Esophagus muscularis mucosa (tissue), 4 donors: ENCODE measurements at regions not wholly inside any gene's neighbourhood (a gene's known extent, or its start where the extent isn't known, plus 50 kb on each side); places are given as distances from the start of the nearest gene placed in this dataset.

Experiments
- DNase-seq: peaks from one replicate; pipeline ENCODE4 v3.0.0-alpha.2; 2017; ENCODE audit errors: extremely low spot score
- H3K27ac ChIP-seq, 4 donors: fragments of 200-600 bp; sonication (generic); replicated peaks in 1 of 4; 1 replicate in 3 of 4; 2 replicates in 1 of 4; pipeline ENCODE4 v1.5.1; 2016 to 2019; ENCODE audit warnings: mild to moderate bottlenecking in 1 of 4
- H3K27me3 ChIP-seq, 4 donors: fragments of 200-600 bp; sonication (generic); one replicate each; pipeline versions ENCODE4 v1.5.1 to v1.6.0; 2016 to 2019
- H3K36me3 ChIP-seq, 4 donors: fragments of 200-600 bp; sonication (generic); one replicate each; pipeline ENCODE4 v1.5.1; 2016 to 2019
- H3K4me1 ChIP-seq, 4 donors: fragments of 200-600 bp; sonication (generic); one replicate each; pipeline ENCODE4 v1.5.1; 2016 to 2019
- H3K4me3 ChIP-seq, 4 donors: fragments of 200-600 bp; sonication (generic); 1 replicate in 2 of 4; 2 replicates in 2 of 4; pipeline ENCODE4 v1.5.1; 2016 to 2019; ENCODE audit warnings: mild to moderate bottlenecking in 4 of 4, moderate library complexity in 1 of 4
- H3K9me3 ChIP-seq, 4 donors: fragments of 200-600 bp; sonication (generic); 1 replicate in 3 of 4; 2 replicates in 1 of 4; pipeline ENCODE4 v1.5.1; 2016 to 2019
- CTCF ChIP-seq, 3 experiments: fragments of 200-600 bp in 2 of 3; fragments of 450-650 bp in 1 of 3; sonication (generic) in 2 of 3; IDR thresholded peaks; one replicate each; pipeline ENCODE4 v1.5.1; 2017 to 2019; ENCODE audit warnings: antibody characterized with exemption in 3 of 3, mild to moderate bottlenecking in 2 of 3, moderate library complexity in 1 of 3
- EP300 ChIP-seq: sonication (generic); formaldehyde crosslinking; IDR thresholded peaks from one replicate; pipeline ENCODE4 v1.6.1; 2017; ENCODE audit warnings: antibody characterized with exemption
- POLR2A ChIP-seq: fragments of 450-650 bp; IDR thresholded peaks from one replicate; pipeline ENCODE4 v1.6.1; 2017; ENCODE audit warnings: antibody characterized with exemption, moderate library complexity, mild to moderate bottlenecking, low read depth
- POLR2AphosphoS5 ChIP-seq, 2 donors: sonication (generic); formaldehyde crosslinking; IDR thresholded peaks; one replicate each; pipeline ENCODE4 v1.6.1; 2017; ENCODE audit warnings: antibody characterized with exemption in 2 of 2
- WGBS: methylation state at CpG from one replicate; pipeline ENCODE4 v1.1.5; 2018; 5-methylcytosine and 5-hydroxymethylcytosine counted together
- intact Hi-C: fragments of 100-400 bp; cut with DNase I; formaldehyde crosslinking; loops from one replicate; pipeline ENCODE4 v1.15.1; 2023

DNA sequence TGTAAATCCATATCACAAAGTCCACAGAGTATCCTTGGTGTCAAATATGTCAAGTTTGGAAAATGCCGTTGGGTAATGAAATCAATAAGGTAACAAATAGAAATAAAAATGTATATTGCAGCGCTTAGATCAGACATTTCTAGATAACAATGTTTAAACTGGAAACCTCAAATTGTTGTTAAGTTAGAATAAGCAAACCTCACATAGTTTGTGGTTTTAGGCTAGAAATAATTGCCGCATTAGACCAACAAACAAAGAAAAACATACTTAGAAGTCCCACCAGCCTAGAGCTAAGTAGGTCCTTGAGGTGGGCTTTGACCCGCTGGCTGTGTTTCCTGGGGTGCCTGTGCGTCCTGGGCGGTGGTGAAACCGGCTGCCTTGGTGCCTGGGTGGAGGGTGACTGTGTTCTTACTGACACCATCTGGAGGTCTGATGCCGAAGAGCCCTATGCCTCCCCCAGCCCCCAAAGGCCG is 71.4 kb downstream of the DACT2 start:
- DNase-seq, result no peak
- WGBS, result 97% methylated on average over 9 of the region's 9 CpGs
- no peaks in the 10 kb centered on the region for H3K27me3 ChIP-seq
- no peak for TF ChIP-seq EP300
- TF ChIP-seq CTCF (IDR thresholded peaks at IDR 0.05), result no peak
- no peak for TF ChIP-seq POLR2AphosphoS5 (IDR thresholded peaks at IDR 0.05)
- H3K4me3 ChIP-seq, result no peak overlapping the region
- H3K27ac ChIP-seq, result no peak overlapping the region
- H3K4me1 ChIP-seq, result peaks cover 0 to 11% (median 10%) of the 10 kb centered on the region in 4 donors
- no peaks in the 10 kb centered on the region for H3K36me3 ChIP-seq
- H3K9me3 ChIP-seq, result no peaks in the 10 kb centered on the region
- intact Hi-C loops, result no loop called here

- H3K27me3 ChIP-seq, result no peaks in the 10 kb centered on the region
- H3K27ac ChIP-seq, result no peak overlapping the region
- H3K36me3 ChIP-seq, result no peaks in the 10 kb centered on the region
- no peaks in the 10 kb centered on the region for H3K9me3 ChIP-seq
- no peak for DNase-seq
- TF ChIP-seq CTCF (IDR thresholded peaks at IDR 0.05) (no peak), POLR2AphosphoS5 (IDR thresholded peaks at IDR 0.05) (no peak), EP300 (no peak), POLR2A (no peak)
- peaks cover 0 to 11% (median 10%) of the 10 kb centered on the region in 4 donors for H3K4me1 ChIP-seq
- intact Hi-C loops, result no loop called here
- H3K4me3 ChIP-seq, result no peak overlapping the region
- WGBS, result 52% methylated on average over 12 of the region's 16 CpGs
These were observed 72.0 kb downstream of the DACT2 start for GRCh38 chr6:168247443-168248147.

DNA sequence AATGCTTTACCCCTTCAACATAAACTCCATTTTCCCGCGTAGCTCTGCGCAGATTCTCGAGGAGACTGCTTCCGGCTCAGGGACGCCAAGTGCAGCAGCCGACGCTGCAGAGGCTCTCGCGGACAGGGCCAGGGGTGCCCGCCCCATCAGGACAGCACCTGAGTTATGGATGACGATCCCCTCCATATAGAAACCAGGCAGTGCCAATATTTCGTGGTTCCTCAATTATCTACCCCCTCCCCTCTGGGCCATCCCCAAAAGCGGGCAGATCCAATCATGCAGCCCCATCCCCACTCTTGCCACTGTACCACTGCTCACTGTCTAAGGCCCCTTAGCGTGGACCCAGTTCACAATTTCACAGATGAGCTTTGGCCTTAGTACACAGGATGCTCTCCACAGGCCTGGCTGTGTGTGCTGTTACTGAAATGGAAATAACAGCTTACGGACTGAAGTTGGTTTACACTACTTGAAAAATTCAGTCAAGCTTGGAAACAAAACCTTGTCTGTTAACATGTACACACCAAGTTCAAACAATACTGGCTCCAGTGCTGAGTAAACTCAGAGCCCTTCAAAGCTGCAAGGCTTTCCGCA is 74.5 kb downstream of the DACT2 start:
- intact Hi-C loops, result no loop called here
- no peak for DNase-seq
- Histone ChIP-seq H3K9me3 (no peaks in the 10 kb centered on the region), H3K4me1 (peaks cover 5 to 11% (median 10%) of the 10 kb centered on the region in 4 donors), H3K36me3 (no peaks in the 10 kb centered on the region), H3K27me3 (no peaks in the 10 kb centered on the region), H3K4me3 (no peak overlapping the region), H3K27ac (no peak overlapping the region)
- TF ChIP-seq POLR2A (no peak), POLR2AphosphoS5 (IDR thresholded peaks at IDR 0.05) (no peak), EP300 (no peak), CTCF (IDR thresholded peaks at IDR 0.05) (no peak)
- WGBS, result 95% methylated on average over 17 of the region's 17 CpGs

DNA sequence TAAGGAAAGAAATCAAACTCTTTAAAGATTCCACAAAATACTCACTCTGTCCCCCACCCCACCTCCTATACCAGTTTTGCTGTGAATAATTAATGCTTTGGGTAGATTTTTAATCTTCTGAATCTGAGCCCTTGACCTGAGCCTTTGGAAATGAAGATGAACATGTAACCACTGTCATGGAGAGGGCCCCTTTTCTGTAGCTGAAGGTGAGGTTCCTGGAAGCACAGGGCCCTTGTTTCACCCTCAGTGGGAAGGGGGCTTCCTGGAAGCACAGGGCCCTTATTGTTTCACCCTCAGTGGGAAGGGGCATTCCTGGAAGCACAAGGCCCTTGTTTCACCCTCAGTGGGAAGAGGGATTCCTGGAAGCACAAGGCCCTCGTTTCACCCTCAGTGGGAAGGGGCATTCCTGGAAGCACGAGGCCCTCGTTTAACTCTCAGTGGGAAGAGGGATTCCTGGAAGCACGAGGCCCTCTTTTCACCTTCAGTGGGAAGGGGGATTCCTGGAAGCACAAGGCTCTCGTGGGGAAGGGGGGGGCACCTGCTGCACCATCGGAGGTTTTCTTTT is 75.7 kb downstream of the DACT2 start:
- no peak for DNase-seq
- no peaks in the 10 kb centered on the region for H3K36me3 ChIP-seq
- peaks cover 5 to 11% (median 10%) of the 10 kb centered on the region in 4 donors for H3K4me1 ChIP-seq
- no peaks in the 10 kb centered on the region for H3K27me3 ChIP-seq
- no peak overlapping the region for H3K4me3 ChIP-seq
- H3K9me3 ChIP-seq, result no peaks in the 10 kb centered on the region
- WGBS, result 66% methylated on average over 6 of the region's 6 CpGs
- H3K27ac ChIP-seq, result no peak overlapping the region
- TF ChIP-seq POLR2AphosphoS5 (IDR thresholded peaks at IDR 0.05) (no peak), POLR2A (no peak), CTCF (IDR thresholded peaks at IDR 0.05) (no peak), EP300 (no peak)
- intact Hi-C loops, result no loop called here
